ENCODE measurements at regions not wholly inside any gene's neighbourhood (a gene's known extent, or its start where the extent isn't known, plus 50 kb on each side); places are given as distances from the start of the nearest gene placed in this dataset.

GRCh38 chr11:104408630-104409029 lies 244.7 kb upstream of the PDGFD start:
- Histone ChIP-seq H3K4me3 (ENCODE audit: low read length, poor library complexity, severe bottlenecking) (no peak overlapping the region), H3K27me3 (ENCODE audit: insufficient read depth, low read length, poor library complexity, severe bottlenecking) (no peaks in the 10 kb centered on the region), H3K9ac (ENCODE audit: low read depth, low read length, poor library complexity, severe bottlenecking) (no peak overlapping the region), H3K79me2 (ENCODE audit: insufficient read depth, low read length) (no peaks in the 10 kb centered on the region), H3K4me1 (ENCODE audit: insufficient read depth, low read length, poor library complexity, severe bottlenecking) (peaks cover 3% of the 10 kb centered on the region), H2AFZ (ENCODE audit: low read length) (no peak overlapping the region), H3F3A (ENCODE audit: low read depth) (no peaks in the 10 kb centered on the region), H3K9me2 (replicated peaks; ENCODE audit: low read depth, low read length) (no peaks in the 10 kb centered on the region), H3K9me3 (ENCODE audit: insufficient read depth, low read depth, low read length) (no peaks in the 10 kb centered on the region), H4K20me1 (ENCODE audit: insufficient read depth, low read length, poor library complexity, severe bottlenecking) (no peaks in the 10 kb centered on the region), H3K4me2 (ENCODE audit: low read depth, low read length, poor library complexity, severe bottlenecking) (no peak overlapping the region), H3K36me3 (ENCODE audit: insufficient read depth, low read length) (no peaks in the 10 kb centered on the region)
- TF ChIP-seq EZH2phosphoT487 (IDR thresholded peaks at IDR 0.05; ENCODE audit: borderline replicate concordance) = no peak

GRCh38 chr11:104405277-104405676 lies 241.3 kb upstream of the PDGFD start:
- H3K4me1 ChIP-seq (ENCODE audit: insufficient read depth, low read length, poor library complexity, severe bottlenecking) = peaks cover 18% of the 10 kb centered on the region

GRCh38 chr11:104404231-104405175 lies 240.6 kb upstream of the PDGFD start:
- Histone ChIP-seq H3K9ac (ENCODE audit: low read depth, low read length, poor library complexity, severe bottlenecking) (no peak overlapping the region), H3K79me2 (ENCODE audit: insufficient read depth, low read length) (no peaks in the 10 kb centered on the region), H3K9me2 (replicated peaks; ENCODE audit: low read depth, low read length) (no peaks in the 10 kb centered on the region), H3K36me3 (ENCODE audit: insufficient read depth, low read length) (no peaks in the 10 kb centered on the region), H3F3A (ENCODE audit: low read depth) (no peaks in the 10 kb centered on the region), H3K4me3 (ENCODE audit: low read length, poor library complexity, severe bottlenecking) (no peak overlapping the region), H3K4me1 (ENCODE audit: insufficient read depth, low read length, poor library complexity, severe bottlenecking) (peaks cover 18% of the 10 kb centered on the region), H3K27me3 (ENCODE audit: insufficient read depth, low read length, poor library complexity, severe bottlenecking) (no peaks in the 10 kb centered on the region), H4K20me1 (ENCODE audit: insufficient read depth, low read length, poor library complexity, severe bottlenecking) (no peaks in the 10 kb centered on the region), H3K4me2 (ENCODE audit: low read depth, low read length, poor library complexity, severe bottlenecking) (no peak overlapping the region), H3K9me3 (ENCODE audit: insufficient read depth, low read depth, low read length) (no peaks in the 10 kb centered on the region), H2AFZ (ENCODE audit: low read length) (no peak overlapping the region)
- TF ChIP-seq CTCF (conservative IDR thresholded peaks at IDR 0.05; ENCODE audit: low read length) = no peak
- no peak for TF ChIP-seq EZH2phosphoT487 (IDR thresholded peaks at IDR 0.05; ENCODE audit: borderline replicate concordance)

More at GRCh38 chr11:104405277-104405676, 241.3 kb upstream of the PDGFD start:
- Histone ChIP-seq H3F3A (ENCODE audit: low read depth) (no peaks in the 10 kb centered on the region), H3K9me3 (ENCODE audit: insufficient read depth, low read depth, low read length) (no peaks in the 10 kb centered on the region), H3K27me3 (ENCODE audit: insufficient read depth, low read length, poor library complexity, severe bottlenecking) (no peaks in the 10 kb centered on the region), H3K9me2 (replicated peaks; ENCODE audit: low read depth, low read length) (no peaks in the 10 kb centered on the region), H4K20me1 (ENCODE audit: insufficient read depth, low read length, poor library complexity, severe bottlenecking) (no peaks in the 10 kb centered on the region), H3K4me2 (ENCODE audit: low read depth, low read length, poor library complexity, severe bottlenecking) (no peak overlapping the region), H2AFZ (ENCODE audit: low read length) (no peak overlapping the region), H3K79me2 (ENCODE audit: insufficient read depth, low read length) (no peaks in the 10 kb centered on the region), H3K4me3 (ENCODE audit: low read length, poor library complexity, severe bottlenecking) (no peak overlapping the region), H3K36me3 (ENCODE audit: insufficient read depth, low read length) (no peaks in the 10 kb centered on the region), H3K9ac (ENCODE audit: low read depth, low read length, poor library complexity, severe bottlenecking) (no peak overlapping the region)
- TF ChIP-seq EZH2phosphoT487 (IDR thresholded peaks at IDR 0.05; ENCODE audit: borderline replicate concordance) = no peak
- TF ChIP-seq CTCF (conservative IDR thresholded peaks at IDR 0.05; ENCODE audit: low read length) = no peak

Measured in Loucy (cell line).